Stimulated activated CD4-positive, alpha-beta T cell treated with anti-CD3 and anti-CD28 coated beads, Interleukin-15, amount 100 ng/mL, for 1 hour (primary cell): ENCODE measurements at regions not wholly inside any gene's neighbourhood (a gene's known extent, or its start where the extent isn't known, plus 50 kb on each side); places are given as distances from the start of the nearest gene placed in this dataset.
A peak's percentile ranks its signal among the peaks of the same experiment; 100 is the strongest.
"Not testable (repeated sequence)": the region's sequence is repeated elsewhere in the genome, so short reads cannot be mapped to it uniquely, and the experiment has no call there.

Source experiments
- DNase-seq, 2 donors: peaks; one replicate each; pipeline ENCODE4 v3.0.0-alpha.2; 2020; ENCODE audit warnings: low read depth in 1 of 2, low spot score in 1 of 2

- no peak for DNase-seq
Measured at GRCh38 chr14:105941226-105942166, 415.1 kb downstream of the TMEM121 start.

DNA sequence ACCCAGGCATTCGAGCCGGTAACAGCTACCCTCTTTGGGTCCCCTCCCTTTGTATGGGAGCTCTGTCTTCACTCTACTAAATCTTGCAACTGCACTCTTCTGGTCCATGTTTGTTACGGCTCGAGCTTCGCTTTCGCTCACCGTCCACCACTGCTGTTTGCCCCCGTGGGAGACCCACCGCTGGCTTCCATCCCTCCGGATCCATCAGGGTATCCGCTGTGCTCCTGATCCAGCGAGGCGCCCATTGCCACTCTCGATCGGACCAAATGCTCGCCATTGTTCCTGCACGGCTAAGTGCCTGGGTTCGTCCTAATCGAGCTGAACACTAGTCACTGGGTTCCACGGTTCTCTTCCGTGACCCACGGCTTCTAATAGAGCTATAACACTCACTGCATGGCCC, 416.3 kb downstream of the TMEM121 start:
- DNase-seq, result not testable (repeated sequence)

- no peak for DNase-seq
Measured at GRCh38 chr14:105943973-105944602, 417.7 kb downstream of the TMEM121 start.

GRCh38 chr14:105944632-105945610, 418.5 kb downstream of the TMEM121 start:
- DNase-seq, result peak; percentile 36 to 71

- DNase-seq, result no peak
Measured at GRCh38 chr14:105945896-105946295, 419.5 kb downstream of the TMEM121 start.

DNA sequence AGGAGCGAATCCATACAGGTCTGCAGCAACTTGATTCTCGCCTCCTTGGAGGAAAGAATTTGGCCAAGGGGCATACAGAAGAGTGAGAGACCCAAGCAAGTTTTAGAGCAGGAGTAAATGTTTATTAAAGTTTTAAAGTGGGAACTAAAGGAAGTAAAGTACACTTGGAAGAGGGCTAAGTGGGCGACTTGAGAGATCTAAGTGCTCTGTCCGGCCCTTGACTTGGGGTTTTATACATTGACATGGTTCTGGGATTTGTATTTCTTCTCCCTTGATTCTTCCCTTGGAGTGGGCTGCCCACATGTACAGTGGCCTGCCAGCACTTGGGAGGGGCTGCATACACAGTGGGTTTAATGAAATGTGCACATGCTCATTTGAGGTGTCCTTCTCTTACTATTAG, 421.2 kb downstream of the TMEM121 start:
- DNase-seq, result no peak

DNA sequence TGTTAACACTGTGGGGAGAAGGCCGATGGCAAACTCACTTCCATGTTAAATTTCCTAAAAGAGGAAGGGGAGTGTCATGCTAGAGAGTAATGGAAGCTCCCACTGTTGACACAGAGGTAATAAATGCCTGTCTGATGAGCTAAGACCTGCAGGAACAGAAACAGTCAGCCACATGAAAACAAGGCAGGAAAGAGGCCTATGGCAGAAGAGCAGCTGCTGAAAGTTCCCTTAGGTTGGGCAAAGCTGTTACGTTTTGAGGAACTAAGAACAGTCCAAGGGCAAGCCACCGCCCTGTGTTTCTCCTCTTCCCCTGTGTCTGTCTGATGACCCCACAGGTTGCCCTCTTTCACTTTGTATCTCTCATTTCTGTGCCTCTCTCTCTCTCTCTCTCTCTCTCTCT, 422.6 kb downstream of the TMEM121 start:
- DNase-seq, result not testable (repeated sequence)

- DNase-seq, result not testable (repeated sequence)
Measured at GRCh38 chr14:105950364-105950892, 424.0 kb downstream of the TMEM121 start.

GRCh38 chr14:105951399-105951798, 425.0 kb downstream of the TMEM121 start:
- no peak for DNase-seq

GRCh38 chr14:105952222-105952621, 425.8 kb downstream of the TMEM121 start:
- no peak for DNase-seq

DNA sequence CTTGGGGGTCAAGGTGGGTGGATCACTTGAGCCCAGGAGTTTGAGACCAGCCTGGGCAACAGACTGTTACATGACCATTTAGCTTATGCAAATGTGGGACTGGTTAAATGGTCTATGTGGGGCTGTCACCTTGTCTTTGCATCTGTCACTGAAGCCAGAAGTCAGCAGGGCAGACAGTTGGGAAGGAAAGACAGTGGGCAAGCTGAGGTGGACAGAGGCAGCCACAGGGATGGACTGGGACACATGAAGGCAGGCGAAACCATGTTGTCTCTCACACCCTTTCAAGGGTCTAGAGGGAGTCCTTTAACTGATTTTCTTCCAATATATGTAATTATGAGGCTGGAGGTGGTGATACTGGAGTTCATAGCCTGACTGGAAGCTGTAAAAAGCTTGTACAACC, 426.4 kb downstream of the TMEM121 start:
- no peak for DNase-seq

- not testable (repeated sequence) for DNase-seq
Measured at GRCh38 chr14:105961625-105962024, 435.2 kb downstream of the TMEM121 start.

DNA sequence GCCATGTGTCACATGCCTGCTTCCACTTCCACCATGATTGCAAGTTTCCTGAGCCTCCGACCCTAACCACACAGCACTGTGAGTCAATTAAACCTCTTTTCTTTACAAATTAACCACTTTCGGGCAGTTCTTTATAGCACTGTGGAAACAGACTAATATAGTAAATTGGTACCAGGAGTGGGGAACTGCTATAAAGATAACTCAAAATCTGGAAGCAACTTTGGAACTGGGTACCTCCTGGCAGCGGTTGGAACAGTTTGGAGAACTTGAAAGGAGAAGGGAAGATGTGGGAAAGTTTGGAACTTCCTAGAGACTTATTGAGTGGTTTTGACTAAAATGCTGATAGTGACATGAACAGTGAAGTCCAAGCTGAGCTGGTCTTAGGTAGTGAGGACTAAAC, 436.1 kb downstream of the TMEM121 start:
- DNase-seq, result no peak

GRCh38 chr14:105968291-105968690, 441.9 kb downstream of the TMEM121 start:
- DNase-seq, result no peak

DNA sequence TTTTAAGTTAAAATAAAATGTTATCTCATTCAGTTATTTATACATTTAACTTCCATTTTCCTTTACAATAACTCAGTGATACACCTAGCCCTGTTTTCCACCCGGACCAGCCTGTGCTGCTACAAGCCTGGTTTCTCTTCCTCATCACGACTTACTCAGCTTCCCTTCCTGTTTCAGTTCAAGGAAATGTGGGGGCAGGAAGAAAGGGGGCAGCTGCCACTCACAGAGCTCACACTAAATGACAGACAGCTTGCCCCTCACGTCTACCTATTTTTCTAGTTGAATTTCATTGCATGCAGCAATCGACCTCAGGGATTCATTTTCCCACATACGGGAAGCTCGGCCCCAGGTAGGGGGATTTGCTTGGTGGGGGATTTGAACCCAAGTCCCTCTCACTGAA, 442.6 kb downstream of the TMEM121 start:
- not testable (repeated sequence) for DNase-seq

DNA sequence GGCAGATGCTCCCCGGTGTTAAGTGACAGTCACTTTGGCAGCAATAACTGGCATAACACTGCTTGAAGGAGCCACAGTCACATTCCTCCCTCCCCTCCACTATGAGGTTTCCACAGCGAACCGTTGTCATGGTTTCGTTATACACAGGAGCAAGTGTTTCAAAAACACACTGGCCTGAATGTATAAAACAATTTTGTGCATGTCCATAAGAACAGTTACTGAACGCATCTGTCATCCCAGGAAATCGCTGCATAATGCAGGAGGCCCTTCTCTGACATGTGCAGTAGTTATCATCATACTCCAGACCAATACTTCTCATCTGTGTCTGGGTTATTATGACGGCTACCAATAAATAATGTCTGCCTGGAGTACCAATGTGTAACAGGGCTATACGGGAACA, 444.4 kb downstream of the TMEM121 start:
- DNase-seq, result not testable (repeated sequence)

GRCh38 chr14:105971593-105972500, 445.5 kb downstream of the TMEM121 start:
- no peak for DNase-seq

DNA sequence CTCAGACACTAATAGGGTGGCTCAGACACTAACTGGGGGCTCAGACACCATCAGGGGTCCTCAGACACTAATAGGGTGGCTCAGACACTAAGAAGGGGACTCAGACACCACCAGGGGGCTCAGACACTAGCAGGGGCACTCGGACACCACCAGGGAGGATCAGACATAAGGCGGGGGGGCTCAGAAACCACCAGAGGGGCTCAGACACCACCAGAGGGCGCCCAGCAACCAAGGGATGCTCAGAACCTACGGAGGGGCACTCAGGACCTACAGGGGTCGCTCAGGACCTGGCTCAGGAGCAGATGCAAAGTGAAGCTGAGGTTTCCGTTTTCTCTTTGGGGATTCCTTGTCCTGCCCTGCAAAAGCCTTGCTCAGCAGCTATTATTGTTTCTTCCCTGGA, 448.5 kb downstream of the TMEM121 start:
- DNase-seq, result peak in 1 of 2 donors; percentile 30

DNA sequence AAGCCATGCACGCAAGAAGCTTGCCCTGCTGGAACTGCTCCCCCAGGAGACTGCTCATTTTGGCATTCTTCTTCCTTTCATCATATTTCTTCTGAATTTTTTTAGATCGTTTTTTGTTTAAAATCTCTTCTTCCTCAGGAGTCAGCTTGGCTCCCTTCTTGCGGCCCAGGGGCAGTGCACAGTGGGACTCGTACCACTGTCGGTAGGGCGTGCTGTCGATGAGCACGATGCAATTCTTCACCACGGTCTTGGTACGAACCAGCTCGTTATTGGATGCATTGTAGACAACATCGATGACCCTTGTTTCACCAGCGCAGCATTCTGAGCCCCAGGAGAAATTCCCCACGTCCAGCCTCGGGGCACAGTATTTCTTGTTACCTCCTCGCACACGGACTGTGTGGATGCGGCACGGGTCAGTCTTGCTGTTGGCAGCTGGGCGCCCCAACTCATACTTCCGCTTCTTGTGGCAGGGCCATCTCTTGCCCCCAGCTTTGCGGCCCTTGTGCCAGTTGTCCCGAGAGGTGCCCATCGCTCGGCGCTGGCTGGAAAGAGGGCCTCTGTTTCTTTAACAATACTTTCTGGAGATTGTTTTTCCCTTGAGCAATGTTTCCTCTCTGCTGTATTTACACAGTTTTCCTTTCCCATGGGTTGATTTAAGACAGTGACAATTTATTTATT, 452.4 kb downstream of the TMEM121 start:
- no peak for DNase-seq
